GM18861 (cell line): ENCODE measurements at regions not wholly inside any gene's neighbourhood (a gene's known extent, or its start where the extent isn't known, plus 50 kb on each side); places are given as distances from the start of the nearest gene placed in this dataset.
"Not testable (repeated sequence)": the region's sequence is repeated elsewhere in the genome, so short reads cannot be mapped to it uniquely, and the experiment has no call there.

ENCODE experiments used
- ATAC-seq: cut with Tn5 transposase; IDR thresholded peaks from one replicate; pipeline ENCODE4 v1.9.1; 2021; ENCODE audit not compliant: unreplicated experiment

DNA sequence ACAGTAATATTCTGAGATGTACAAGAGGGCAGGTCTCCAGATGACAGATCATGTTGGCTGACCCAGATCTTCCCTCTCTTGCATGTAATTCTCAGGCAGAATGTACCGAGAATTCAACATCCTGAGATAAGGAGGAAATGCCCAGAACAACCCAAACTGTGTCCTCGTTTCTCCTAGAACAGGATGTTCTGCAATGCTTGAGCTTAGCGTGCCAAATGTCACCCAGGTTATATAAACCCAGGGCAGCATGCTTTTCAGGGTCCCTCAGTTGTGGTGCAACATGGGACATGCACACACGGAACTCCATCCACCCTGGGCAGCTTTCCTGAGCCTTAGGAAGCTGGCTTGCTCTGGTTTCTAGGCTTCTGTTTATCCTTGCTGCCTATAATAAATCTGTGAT is 102.1 kb upstream of the CMC1 start:
- ATAC-seq, result no peak

DNA sequence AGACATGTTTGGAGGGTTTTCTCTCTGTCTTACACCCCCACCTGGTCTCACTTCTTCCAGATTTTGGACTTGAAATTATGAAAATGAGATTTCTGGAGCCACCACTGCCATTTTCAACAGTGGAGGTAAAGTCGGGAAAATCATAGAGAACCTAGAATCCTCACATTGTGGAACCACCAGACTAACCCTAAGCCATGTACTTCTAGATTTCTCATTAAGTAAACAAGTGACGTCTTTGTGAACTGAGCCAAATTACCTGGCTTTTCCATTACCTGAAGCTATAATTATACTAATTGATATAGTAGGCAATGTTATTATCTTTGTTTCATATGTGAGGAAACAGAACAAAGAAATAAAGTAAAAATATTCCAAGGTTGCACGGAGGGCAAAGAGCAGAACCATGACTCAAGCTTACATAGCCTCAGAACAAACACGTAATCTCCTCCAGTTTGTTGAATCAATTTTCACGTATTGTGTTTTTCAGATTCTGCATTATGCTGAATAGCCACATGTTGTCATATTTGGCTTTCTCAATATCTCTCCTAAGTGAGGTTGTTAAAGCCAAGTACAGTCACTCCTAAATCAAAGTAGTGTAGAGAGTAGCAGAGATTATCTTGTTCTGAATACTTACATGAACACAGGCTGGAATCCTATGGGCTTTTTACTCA is 101.3 kb upstream of the CMC1 start:
- no peak for ATAC-seq

GRCh38 chr3:28140664-28141063 is 100.8 kb upstream of the CMC1 start:
- ATAC-seq, result no peak

DNA sequence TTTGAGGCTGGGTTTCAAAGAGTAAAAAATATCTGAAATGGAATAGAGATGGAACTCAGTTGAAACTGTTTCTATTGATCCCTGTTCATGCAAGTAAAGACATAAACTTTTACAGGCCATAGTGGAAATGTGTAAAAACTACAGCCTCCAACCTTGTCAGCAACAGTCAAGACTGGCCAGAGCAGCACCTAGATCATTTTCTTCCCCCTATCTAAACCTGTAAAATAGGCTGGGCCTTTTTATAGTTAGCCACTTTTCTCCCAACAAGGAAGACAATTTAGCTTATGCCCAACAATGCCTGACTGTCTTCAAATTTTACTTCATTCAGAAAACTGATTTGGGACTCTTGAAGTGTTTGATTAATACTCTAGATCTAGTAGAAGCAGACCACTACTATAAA is 91.5 kb upstream of the CMC1 start:
- ATAC-seq, result no peak

- ATAC-seq, result no peak
These were observed 90.8 kb upstream of the CMC1 start for GRCh38 chr3:28150465-28151206.

- no peak for ATAC-seq
These were observed 90.2 kb upstream of the CMC1 start for GRCh38 chr3:28151207-28151550.

DNA sequence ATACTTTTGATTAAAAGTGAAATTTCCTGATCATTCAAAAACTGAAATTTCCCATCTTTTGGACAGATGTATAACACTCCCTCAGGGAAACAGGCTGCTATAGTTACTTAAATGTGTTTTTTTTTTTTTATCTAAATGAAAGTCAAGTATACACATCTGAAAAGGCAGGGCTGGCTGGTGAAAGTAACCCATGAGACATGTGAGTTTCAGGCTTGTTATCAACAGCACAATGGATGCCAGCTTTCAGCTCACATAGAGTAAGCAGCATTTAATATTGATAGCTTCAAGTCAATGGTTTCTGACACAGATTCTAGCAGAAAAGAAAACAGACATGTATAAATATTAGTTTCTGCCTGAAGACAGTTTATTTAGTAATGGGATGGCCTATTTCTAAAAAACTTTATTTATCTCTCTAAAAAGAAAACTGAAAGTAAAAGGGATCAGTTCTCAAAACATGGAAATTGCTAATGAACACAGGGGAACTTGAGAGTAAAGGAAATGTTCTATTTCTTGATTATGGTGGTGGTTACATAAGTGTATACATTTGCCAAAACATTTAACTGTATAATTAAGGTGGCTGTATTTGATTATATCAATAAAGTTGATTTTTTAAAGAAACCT is 89.7 kb upstream of the CMC1 start:
- peak; percentile 74 for ATAC-seq

DNA sequence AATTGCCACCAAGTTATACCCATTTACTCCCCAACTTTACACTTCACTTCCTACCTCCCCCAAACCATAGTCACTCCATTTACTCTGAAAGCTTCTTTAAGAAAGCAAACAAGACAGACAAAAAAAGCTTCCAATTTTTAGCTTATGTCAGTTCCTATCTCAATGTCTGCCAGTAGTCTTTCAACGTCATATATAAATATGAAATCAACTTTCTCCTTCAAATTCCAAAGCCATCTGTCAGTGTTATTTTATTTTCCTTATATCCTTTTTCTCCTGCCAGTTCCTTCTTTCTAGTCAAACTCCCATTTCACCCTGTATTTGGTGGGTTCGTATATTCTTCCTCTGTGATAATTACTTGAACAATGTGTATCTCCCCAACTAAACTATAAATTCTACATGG is 85.8 kb upstream of the CMC1 start:
- ATAC-seq, result no peak

GRCh38 chr3:28156599-28156998 is 84.8 kb upstream of the CMC1 start:
- not testable (repeated sequence) for ATAC-seq

DNA sequence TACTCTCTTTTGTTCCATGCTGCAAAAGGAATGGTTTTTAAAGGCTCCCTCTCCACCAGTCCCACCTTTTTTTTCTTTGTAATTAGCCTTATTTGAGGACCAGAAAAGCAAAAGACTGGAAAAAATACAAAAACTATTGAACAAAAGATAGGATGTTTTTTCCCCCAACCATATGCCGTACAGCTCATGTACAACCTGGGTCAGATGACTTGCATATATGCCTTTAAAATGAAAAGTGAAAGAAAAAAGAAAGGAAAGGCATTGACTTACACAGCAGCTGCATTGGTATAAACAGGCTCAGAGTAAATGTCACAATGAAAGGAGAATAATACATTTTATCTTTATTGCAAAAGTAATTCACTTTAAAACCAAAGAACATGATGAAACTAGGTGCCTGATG is 69.5 kb upstream of the CMC1 start:
- peak; percentile 82 for ATAC-seq

DNA sequence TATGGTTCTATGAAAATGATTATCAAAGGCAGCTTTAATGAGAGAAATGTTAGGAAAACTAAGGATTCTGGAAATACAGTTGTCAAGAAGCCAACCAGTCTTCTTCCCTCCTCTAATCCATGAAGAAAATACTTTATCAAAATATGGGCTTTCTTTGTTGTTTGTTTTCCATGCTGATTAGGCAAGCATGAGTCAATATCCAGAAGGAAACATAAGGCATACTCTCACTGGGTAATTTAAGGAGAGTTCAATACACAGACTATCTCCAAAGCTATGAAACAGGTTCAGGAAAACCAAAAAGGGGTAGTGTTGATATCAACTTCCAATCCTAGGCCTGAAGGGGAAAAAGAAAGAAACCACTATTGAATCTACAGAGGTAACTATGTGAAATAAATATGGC is 68.7 kb upstream of the CMC1 start:
- no peak for ATAC-seq

DNA sequence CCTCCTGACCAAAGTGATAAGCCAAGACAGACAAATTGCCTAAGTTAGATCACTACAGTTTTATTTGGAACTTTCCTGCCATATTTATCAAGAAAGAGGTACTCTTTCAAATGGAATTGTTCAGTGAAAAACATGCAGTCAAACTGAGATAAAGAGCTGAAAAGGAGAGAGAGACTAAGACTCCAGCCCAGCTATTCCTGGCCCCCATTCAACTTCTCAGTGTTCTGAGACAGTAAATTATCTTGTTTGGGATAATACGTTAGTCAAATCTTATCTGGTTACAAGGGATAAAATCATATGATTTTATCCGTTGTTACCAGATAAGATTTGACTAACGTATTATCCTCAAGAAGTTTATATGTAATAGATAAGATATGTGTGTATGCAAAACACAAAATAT is 67.6 kb upstream of the CMC1 start:
- no peak for ATAC-seq

DNA sequence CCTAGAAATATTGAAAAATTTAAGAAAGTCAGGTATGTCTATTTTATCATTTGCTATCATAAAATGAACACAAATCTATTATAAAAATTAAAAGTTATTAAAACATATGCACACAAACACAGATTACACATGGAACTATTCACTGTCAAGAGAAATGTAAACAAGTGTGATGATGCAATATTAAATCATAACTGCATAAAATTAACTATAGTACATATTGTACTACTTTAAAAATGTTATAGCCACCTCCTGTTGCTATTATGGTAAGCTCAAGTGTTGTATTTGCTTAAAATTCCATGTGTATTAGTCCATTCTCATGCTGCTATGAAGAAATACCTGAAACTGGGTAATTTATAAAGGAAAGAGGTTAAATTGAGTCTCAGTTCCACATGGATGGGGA is 54.7 kb upstream of the CMC1 start:
- ATAC-seq, result no peak

DNA sequence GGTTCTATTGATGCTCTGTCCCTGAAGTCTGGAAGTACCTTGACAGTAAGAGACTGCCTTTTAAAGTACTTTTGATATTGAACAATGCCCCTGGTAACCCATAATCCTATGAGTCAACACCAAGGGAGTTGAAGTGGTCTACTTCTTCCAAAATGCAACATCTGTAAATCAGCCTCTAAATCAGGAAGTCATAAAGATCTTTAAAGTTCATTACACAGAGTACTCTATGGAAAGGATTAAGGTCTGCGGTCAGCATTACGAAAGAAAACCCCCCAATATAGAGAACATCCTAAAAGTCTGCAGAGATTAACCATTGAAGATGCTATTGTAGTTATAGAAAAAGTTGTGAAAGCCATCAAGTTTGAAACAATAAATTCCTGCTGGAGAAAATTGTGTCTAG is 52.7 kb upstream of the CMC1 start:
- ATAC-seq, result no peak

- no peak for ATAC-seq
These were observed 50.1 kb upstream of the CMC1 start for GRCh38 chr3:28191363-28191762.
